B cell (primary cell): ENCODE measurements at regions not wholly inside any gene's neighbourhood (a gene's known extent, or its start where the extent isn't known, plus 50 kb on each side); places are given as distances from the start of the nearest gene placed in this dataset.

Source experiments
- ATAC-seq: fragments of 200-7000 bp; cut with Tn5 transposase; one replicate; pipeline ENCODE4 v1.10.0; 2021; ENCODE audit warnings: low read depth, mild to moderate bottlenecking, moderate number of reproducible peaks, moderate library complexity
- CTCF ChIA-PET: fragments of 350-600 bp; sonication (Branson Sonifier 250); formaldehyde crosslinking; loops from one replicate; lab custom pipeline; 2021; ENCODE audit warnings: antibody characterized with exemption, inconsistent platforms; lab: Charles Lee
- POLR2A ChIA-PET: fragments of 350-600 bp; sonication (Branson Sonifier 250); formaldehyde crosslinking; loops from one replicate; lab custom pipeline; 2021; ENCODE audit warnings: antibody characterized with exemption; lab: Charles Lee
- DNase-seq: peaks from one replicate; pipeline ENCODE4 v3.0.0; 2013
- H2AFZ ChIP-seq: 2 replicates; pipeline ENCODE4 v1.6.1; 2012; ENCODE audit warnings: mild to moderate bottlenecking, low read depth, low read length; ENCODE audit not compliant: insufficient read depth, poor library complexity, severe bottlenecking
- H3K27ac ChIP-seq, 2 donors: 1 replicate in 1 of 2; 2 replicates in 1 of 2; pipeline ENCODE4 v1.5.1; 2012 to 2013; ENCODE audit warnings: low read length in 2 of 2, mild to moderate bottlenecking in 2 of 2, moderate library complexity in 1 of 2
- H3K27me3 ChIP-seq, 4 experiments: fragments of 200-600 bp in 1 of 4; sonication (generic) in 1 of 4; replicated peaks in 1 of 4; 1 replicate in 2 of 4; 2 replicates in 2 of 4; pipeline versions ENCODE4 v1.6.1 to v1.7.0; 2013 to 2016; ENCODE audit warnings: low read length in 3 of 4, mild to moderate bottlenecking in 2 of 4, mixed read lengths in 1 of 4, moderate library complexity in 1 of 4; ENCODE audit not compliant: insufficient read depth in 4 of 4, control insufficient read depth in 3 of 4; ENCODE audit errors: control extremely low read depth in 1 of 4
- H3K36me3 ChIP-seq, 2 experiments: replicated peaks in 1 of 2; 1 replicate in 1 of 2; 2 replicates in 1 of 2; pipeline versions ENCODE4 v1.6.1 to v1.7.1; 2013; ENCODE audit warnings: low read length in 1 of 2; ENCODE audit not compliant: insufficient read depth in 2 of 2, control insufficient read depth in 1 of 2; ENCODE audit errors: control extremely low read depth in 1 of 2, extremely low read depth in 1 of 2
- H3K4me1 ChIP-seq, 2 donors: fragments of 200-600 bp in 1 of 2; sonication (generic) in 1 of 2; 1 replicate in 1 of 2; 2 replicates in 1 of 2; pipeline versions ENCODE4 v1.5.1 to v1.6.1; 2013 to 2017; ENCODE audit warnings: low read length in 2 of 2; ENCODE audit not compliant: control insufficient read depth in 2 of 2, insufficient read depth in 2 of 2
- H3K4me2 ChIP-seq: replicated peaks from 2 replicates; pipeline ENCODE3; 2012; ENCODE audit warnings: mild to moderate bottlenecking, low read depth, low read length; ENCODE audit not compliant: poor library complexity, severe bottlenecking
- H3K4me3 ChIP-seq, 5 experiments: fragments of 200-600 bp in 1 of 5; sonication (generic) in 1 of 5; 1 replicate in 3 of 5; 2 replicates in 2 of 5; pipeline versions ENCODE4 v1.5.1 to v1.7.0; 2011 to 2016; ENCODE audit warnings: low read length in 4 of 5, mild to moderate bottlenecking in 4 of 5, low read depth in 2 of 5, control low read depth in 1 of 5, moderate library complexity in 1 of 5; ENCODE audit not compliant: insufficient read depth in 1 of 5; ENCODE audit errors: control extremely low read depth in 1 of 5, extremely low read depth in 1 of 5
- H3K79me2 ChIP-seq: fragments of 200-600 bp; sonication (generic); one replicate; pipeline ENCODE4 v1.6.0; 2016; ENCODE audit warnings: low read length; ENCODE audit not compliant: control insufficient read depth, insufficient read depth
- H3K9ac ChIP-seq: fragments of 200-600 bp; sonication (generic); 2 replicates; pipeline ENCODE4 v1.6.1; 2017; ENCODE audit warnings: mild to moderate bottlenecking, low read length, moderate library complexity
- H3K9me3 ChIP-seq, 3 donors: one replicate each; pipeline versions ENCODE4 v1.6.1 to v1.7.1; 2013; ENCODE audit warnings: low read length in 2 of 3; ENCODE audit not compliant: control insufficient read depth in 2 of 3, insufficient read depth in 1 of 3; ENCODE audit errors: control extremely low read depth in 1 of 3
- H4K20me1 ChIP-seq: 2 replicates; pipeline ENCODE4 v1.6.0; 2012; ENCODE audit warnings: mild to moderate bottlenecking, low read length; ENCODE audit not compliant: insufficient read depth, control insufficient read depth, poor library complexity, severe bottlenecking
- H3K27ac Mint-ChIP-seq: one replicate; pipeline ENCODE4 v1.8.0; 2021; ENCODE audit warnings: mixed read lengths
- H3K27me3 Mint-ChIP-seq: one replicate; pipeline ENCODE4 v1.8.0; 2021; ENCODE audit warnings: mixed read lengths
- H3K4me1 Mint-ChIP-seq: one replicate; pipeline ENCODE4 v1.8.0; 2021; ENCODE audit warnings: mixed read lengths
- H3K4me3 Mint-ChIP-seq: one replicate; pipeline ENCODE4 v1.8.0; 2021; ENCODE audit warnings: mixed read lengths
- H3K9me3 Mint-ChIP-seq: one replicate; pipeline ENCODE4 v1.8.0; 2022; ENCODE audit warnings: mixed read lengths; ENCODE audit not compliant: insufficient read depth
- CTCF ChIP-seq: fragments of 200-600 bp; IDR thresholded peaks from one replicate; pipeline ENCODE4 v1.8.0; 2022; ENCODE audit warnings: antibody characterized with exemption, mild to moderate bottlenecking
- EZH2 ChIP-seq: IDR thresholded peaks from 2 replicates; pipeline ENCODE4 v1.6.1; 2012; ENCODE audit warnings: borderline replicate concordance, low read depth, mild to moderate bottlenecking, moderate library complexity, low read length; ENCODE audit not compliant: insufficient read depth, poor library complexity, severe bottlenecking
- WGBS: methylation state at CpG from one replicate; pipeline ENCODE4 v1.1.5; 2013; ENCODE audit warnings: missing lambda C conversion rate; ENCODE audit not compliant: insufficient coverage; 5-methylcytosine and 5-hydroxymethylcytosine counted together
- intact Hi-C: fragments of 100-400 bp; cut with micrococcal nuclease; formaldehyde crosslinking; loops from one replicate; pipeline ENCODE4 v1.10.0; 2022

GRCh38 chr1:219521325-219521724, 91.6 kb downstream of the ZC3H11B start:
- POLR2A ChIA-PET, result no interaction called here
- no peak for ATAC-seq

GRCh38 chr1:219520241-219520640, 92.7 kb downstream of the ZC3H11B start:
- Histone ChIP-seq H3K36me3 (no peaks in the 10 kb centered on the region), H3K4me3 (no peak overlapping the region), H3K79me2 (no peaks in the 10 kb centered on the region), H3K9ac (no peak overlapping the region), H4K20me1 (no peaks in the 10 kb centered on the region), H2AFZ (no peak overlapping the region), H3K9me3 (no peaks in the 10 kb centered on the region), H3K27ac (no peak overlapping the region), H3K27me3 (no peaks in the 10 kb centered on the region), H3K4me1 (no peaks in the 10 kb centered on the region), H3K4me2 (no peak overlapping the region)
- Mint-ChIP-seq H3K4me3 (no peak overlapping the region), H3K27me3 (no peaks in the 10 kb centered on the region), H3K4me1 (no peaks in the 10 kb centered on the region), H3K27ac (no peak overlapping the region), H3K9me3 (no peaks in the 10 kb centered on the region)
- no peak for ATAC-seq
- TF ChIP-seq EZH2 (no peak), CTCF (no peak)
- no CpG with 5 or more reads among the region's 3 CpGs for WGBS
- CTCF ChIA-PET, result no interaction called here
- DNase-seq, result no peak
- intact Hi-C loops, result no loop called here
- POLR2A ChIA-PET, result no interaction called here

More at GRCh38 chr1:219521325-219521724, 91.6 kb downstream of the ZC3H11B start:
- H3K27me3 ChIP-seq, result no peaks in the 10 kb centered on the region
- H3K36me3 ChIP-seq, result no peaks in the 10 kb centered on the region
- WGBS, result 71% methylated on average over 1 of the region's 1 CpG
- Mint-ChIP-seq H3K27ac (no peak overlapping the region), H3K27me3 (no peaks in the 10 kb centered on the region), H3K4me3 (no peak overlapping the region), H3K9me3 (no peaks in the 10 kb centered on the region), H3K4me1 (no peaks in the 10 kb centered on the region)
- CTCF ChIA-PET, result no interaction called here
- no peaks in the 10 kb centered on the region for H3K4me1 ChIP-seq
- no peak overlapping the region for H3K9ac ChIP-seq
- H4K20me1 ChIP-seq, result no peaks in the 10 kb centered on the region
- H3K79me2 ChIP-seq, result no peaks in the 10 kb centered on the region
- H3K4me2 ChIP-seq, result no peak overlapping the region
- no peak overlapping the region for H3K4me3 ChIP-seq
- no peak overlapping the region for H3K27ac ChIP-seq
- no peak for TF ChIP-seq EZH2
- no peaks in the 10 kb centered on the region for H3K9me3 ChIP-seq
- DNase-seq, result no peak
- intact Hi-C loops, result no loop called here
- H2AFZ ChIP-seq, result no peak overlapping the region
